ENCODE measurements at regions not wholly inside any gene's neighbourhood (a gene's known extent, or its start where the extent isn't known, plus 50 kb on each side); places are given as distances from the start of the nearest gene placed in this dataset.

DNA sequence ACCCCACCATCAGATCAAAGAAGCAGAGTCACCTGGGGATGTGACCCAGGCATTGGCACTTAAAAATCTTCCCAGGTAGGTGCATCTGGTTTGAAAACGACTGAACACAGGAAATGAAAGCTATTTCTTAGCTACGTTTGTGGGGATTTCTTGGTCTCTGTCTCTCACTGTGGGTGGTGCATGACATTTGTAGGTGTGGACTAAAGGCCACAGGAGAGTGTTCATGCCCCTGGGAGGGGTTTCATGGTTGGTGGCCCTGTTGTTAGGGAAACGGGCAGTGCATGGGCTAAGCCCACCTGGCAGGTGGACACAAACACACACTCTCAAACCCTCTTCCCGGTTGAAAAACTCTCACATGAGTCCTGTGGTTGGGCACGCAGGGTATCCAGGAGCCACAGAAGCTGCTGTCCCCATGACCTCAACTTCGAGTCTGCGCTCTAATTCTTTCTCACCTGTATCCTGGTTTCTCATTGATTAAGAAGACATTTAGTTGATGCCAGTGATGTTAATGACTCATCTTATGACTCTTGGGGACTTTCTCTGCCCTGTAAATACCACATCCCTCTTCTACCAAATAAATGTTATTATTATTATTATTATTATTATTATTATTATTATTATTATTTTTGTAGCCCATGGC, 119.4 kb downstream of the MRPS6 start:
- H3K27me3 Mint-ChIP-seq (ENCODE audit: insufficient read depth), result no peaks in the 10 kb centered on the region
- intact Hi-C loops (cut with micrococcal nuclease), result loop anchor here (2.0 to 10.0 kb wide), 2 partner anchors 216 to 548 kb away; partner anchors contain the start of genes CRYZL1 and ITSN1
- peaks cover 17% of the 10 kb centered on the region for H3K36me3 Mint-ChIP-seq (ENCODE audit: low read depth)
- H3K4me1 Mint-ChIP-seq (ENCODE audit: low read depth), result peaks cover 62% of the 10 kb centered on the region
- peak overlapping the region; percentile 95 for H3K27ac Mint-ChIP-seq
- DNase-seq (ENCODE audit: low spot score), result peak; percentile 34
- peaks cover 29% of the 10 kb centered on the region for H3K9me3 Mint-ChIP-seq
- H3K4me3 Mint-ChIP-seq, result peak overlapping the region; percentile 66

DNA sequence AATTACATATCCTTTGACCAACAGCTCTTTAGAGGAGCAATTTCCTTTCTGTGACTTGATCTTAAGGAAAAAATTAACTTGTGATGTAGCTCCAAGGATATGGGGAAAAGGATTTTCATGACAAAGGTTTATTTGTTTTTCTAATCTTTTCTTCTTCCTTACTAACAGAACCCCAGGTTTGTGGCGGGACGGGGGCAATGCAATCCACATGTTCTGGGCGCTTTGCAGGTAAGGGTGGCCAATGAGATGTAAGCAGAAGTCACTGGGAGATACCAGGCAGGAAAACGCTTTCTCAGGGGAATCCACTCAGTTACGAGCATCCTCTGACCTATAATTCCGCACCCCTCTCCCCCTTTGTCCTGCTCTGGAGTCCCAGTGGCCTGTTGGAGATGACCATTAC, 122.0 kb downstream of the MRPS6 start:
- intact Hi-C loops (cut with micrococcal nuclease), result loop anchor here (10.0 kb wide), 1 partner anchor 551 kb away; the partner anchor contains the start of genes CRYZL1 and ITSN1
- no peak for DNase-seq (ENCODE audit: low spot score)
- Mint-ChIP-seq H3K4me3 (no peak overlapping the region), H3K27ac (no peak overlapping the region), H3K27me3 (ENCODE audit: insufficient read depth) (no peaks in the 10 kb centered on the region), H3K36me3 (ENCODE audit: low read depth) (peaks cover 12% of the 10 kb centered on the region), H3K9me3 (peaks cover 13% of the 10 kb centered on the region), H3K4me1 (ENCODE audit: low read depth) (peaks cover 70% of the 10 kb centered on the region)

DNA sequence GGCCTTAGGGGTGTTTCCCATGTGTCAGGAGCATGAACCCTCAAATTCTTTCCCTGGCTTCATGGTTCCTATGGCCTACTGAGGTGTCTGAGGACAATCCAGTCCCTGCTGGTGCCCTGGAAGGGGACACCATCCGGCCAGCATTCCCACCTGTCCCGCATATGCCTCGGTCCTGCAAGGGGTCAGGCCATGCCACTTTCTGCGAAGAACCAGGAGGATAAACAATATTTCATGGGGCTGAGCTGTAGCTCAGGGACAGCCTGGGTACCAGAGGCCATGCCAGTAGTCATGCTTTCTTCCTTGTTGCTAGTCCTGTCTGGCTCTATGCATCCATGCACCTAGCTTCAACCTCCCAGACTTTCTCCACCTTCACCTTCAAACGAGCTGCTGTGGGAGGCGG, 123.6 kb downstream of the MRPS6 start:
- Mint-ChIP-seq H3K4me1 (ENCODE audit: low read depth) (peaks cover 69% of the 10 kb centered on the region), H3K27ac (no peak overlapping the region), H3K9me3 (peaks cover 6% of the 10 kb centered on the region), H3K27me3 (ENCODE audit: insufficient read depth) (no peaks in the 10 kb centered on the region), H3K36me3 (ENCODE audit: low read depth) (peaks cover 10% of the 10 kb centered on the region), H3K4me3 (no peak overlapping the region)
- no peak for DNase-seq (ENCODE audit: low spot score)
- intact Hi-C loops (cut with micrococcal nuclease), result loop anchor here (10.0 kb wide), 1 partner anchor 552 kb away; the partner anchor contains the start of genes CRYZL1 and ITSN1

DNA sequence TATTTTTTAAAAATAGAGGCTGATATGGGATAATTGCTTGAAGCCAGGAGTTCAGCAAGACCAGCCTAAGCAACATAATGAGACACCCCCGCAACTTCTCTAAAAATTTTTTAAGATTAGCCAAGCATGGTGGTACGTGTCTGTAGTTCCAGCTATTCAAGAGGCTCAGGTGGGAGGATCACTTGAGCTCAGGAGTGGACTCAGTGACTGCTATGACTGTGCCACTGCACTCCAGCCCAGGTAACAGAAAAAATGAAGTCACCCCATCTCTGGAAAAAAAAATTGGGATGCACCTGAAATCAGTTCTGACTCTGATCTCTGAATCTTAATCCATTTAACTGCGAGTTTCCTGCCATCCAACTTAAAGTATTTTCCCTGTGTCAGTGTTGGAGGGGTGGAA, 124.2 kb downstream of the MRPS6 start:
- Mint-ChIP-seq H3K4me1 (ENCODE audit: low read depth) (peaks cover 72% of the 10 kb centered on the region), H3K4me3 (no peak overlapping the region), H3K27me3 (ENCODE audit: insufficient read depth) (no peaks in the 10 kb centered on the region), H3K36me3 (ENCODE audit: low read depth) (peaks cover 10% of the 10 kb centered on the region), H3K9me3 (peaks cover 6% of the 10 kb centered on the region), H3K27ac (peak overlapping the region; percentile 97)
- intact Hi-C loops (cut with micrococcal nuclease), result loop anchor here (10.0 kb wide), 1 partner anchor 553 kb away; the partner anchor contains the start of genes CRYZL1 and ITSN1
- DNase-seq (ENCODE audit: low spot score), result no peak

DNA sequence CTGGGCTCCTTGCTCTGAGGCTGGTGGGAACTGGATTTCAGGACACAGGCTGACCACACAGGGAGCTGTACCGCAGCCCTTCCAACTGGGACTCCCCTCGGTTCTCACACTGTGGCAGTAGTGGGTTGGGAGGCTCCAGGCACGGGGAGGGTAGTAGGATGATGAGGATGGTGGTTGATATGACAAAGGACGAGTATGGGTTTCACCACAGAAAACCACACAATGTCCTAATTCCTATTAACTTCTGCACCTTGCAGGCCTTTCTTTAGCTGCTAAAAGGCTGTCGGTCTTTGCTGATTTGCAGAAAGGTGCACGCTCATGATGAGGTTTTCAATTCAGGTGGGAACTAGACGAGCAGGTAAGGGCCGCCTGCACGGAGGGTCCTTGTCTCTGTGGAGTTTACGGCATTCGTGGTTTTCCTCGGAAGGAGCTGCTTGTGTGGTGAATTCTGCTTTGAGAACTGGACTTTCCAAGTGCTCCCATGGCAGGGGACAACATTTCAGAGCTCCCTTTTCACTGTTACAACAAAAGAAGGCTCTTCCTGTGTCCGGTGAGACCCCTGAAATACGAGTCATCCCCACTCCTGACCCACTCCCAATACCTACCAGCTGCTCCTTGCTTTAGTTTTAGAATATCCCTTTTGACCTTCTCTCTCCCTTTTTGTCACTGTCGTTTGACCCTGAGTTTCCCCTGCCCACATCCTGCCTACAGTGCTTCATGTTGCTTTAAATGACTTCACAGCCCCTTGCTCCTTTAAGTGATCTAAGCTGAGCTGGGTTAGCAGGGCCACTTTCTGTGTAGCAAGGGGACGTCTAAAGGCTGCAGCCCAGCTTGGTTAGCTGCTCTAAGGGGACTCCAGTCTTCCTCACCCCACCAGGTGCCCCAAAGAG, 125.1 kb downstream of the MRPS6 start:
- H3K36me3 Mint-ChIP-seq (ENCODE audit: low read depth), result peaks cover 7% of the 10 kb centered on the region
- peaks cover 5% of the 10 kb centered on the region for H3K9me3 Mint-ChIP-seq
- intact Hi-C loops (cut with micrococcal nuclease), result loop anchor here (1.0 to 10.0 kb wide), 5 partner anchors 44 to 554 kb away; partner anchors contain the start of genes CRYZL1 and ITSN1
- peak; percentile 53 for DNase-seq (ENCODE audit: low spot score)
- H3K27me3 Mint-ChIP-seq (ENCODE audit: insufficient read depth), result no peaks in the 10 kb centered on the region
- H3K4me1 Mint-ChIP-seq (ENCODE audit: low read depth), result peaks cover 71% of the 10 kb centered on the region
- H3K4me3 Mint-ChIP-seq, result peak overlapping the region; percentile 45
- H3K27ac Mint-ChIP-seq, result peak overlapping the region; percentile 97

DNA sequence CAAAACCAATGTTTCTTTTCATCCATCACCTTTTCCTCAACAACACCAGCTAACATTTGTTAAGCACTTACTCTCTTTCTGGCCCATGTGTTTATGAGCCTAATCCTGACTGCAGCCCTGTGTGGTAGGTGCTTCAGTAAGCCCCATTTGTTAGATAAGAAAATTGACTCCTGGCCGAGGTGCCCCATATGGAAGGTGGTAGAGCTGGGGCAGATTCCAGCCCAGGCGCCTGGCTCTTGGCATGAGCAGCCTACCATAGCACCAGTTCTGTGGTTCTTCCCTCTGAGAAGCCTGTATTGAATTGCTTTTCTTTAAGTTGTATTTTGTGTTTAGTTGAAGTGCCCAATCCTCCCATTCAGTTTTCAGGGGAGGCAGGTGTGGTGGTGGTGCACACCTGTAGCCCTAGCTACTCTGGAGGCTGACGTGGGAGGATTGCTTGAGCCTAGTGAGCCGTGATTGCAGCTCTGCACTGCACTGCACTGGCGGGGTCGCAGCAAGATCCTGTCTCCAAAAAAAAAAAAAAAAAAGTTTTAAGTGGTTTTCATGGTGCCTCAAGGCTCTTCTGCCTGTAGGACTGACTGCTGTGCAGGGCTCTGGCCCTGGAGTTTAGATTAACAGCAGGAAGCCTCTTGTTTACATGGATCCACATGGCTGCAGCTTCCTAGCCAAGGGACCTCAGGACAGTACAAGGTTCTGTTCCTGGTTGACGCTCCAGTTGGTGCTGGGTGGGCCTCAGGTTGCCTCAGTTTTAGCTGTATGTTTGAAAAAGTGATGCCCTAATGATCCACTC, 125.9 kb downstream of the MRPS6 start:
- peak overlapping the region; percentile 45 for H3K4me3 Mint-ChIP-seq
- no peak for DNase-seq (ENCODE audit: low spot score)
- H3K9me3 Mint-ChIP-seq, result no peaks in the 10 kb centered on the region
- H3K27ac Mint-ChIP-seq, result peak overlapping the region; percentile 97
- peaks cover 73% of the 10 kb centered on the region for H3K4me1 Mint-ChIP-seq (ENCODE audit: low read depth)
- no peaks in the 10 kb centered on the region for H3K27me3 Mint-ChIP-seq (ENCODE audit: insufficient read depth)
- intact Hi-C loops (cut with micrococcal nuclease), result loop anchor here (2.0 to 10.0 kb wide), 4 partner anchors 45 to 555 kb away; partner anchors contain the start of genes CRYZL1 and ITSN1
- peaks cover 5% of the 10 kb centered on the region for H3K36me3 Mint-ChIP-seq (ENCODE audit: low read depth)

DNA sequence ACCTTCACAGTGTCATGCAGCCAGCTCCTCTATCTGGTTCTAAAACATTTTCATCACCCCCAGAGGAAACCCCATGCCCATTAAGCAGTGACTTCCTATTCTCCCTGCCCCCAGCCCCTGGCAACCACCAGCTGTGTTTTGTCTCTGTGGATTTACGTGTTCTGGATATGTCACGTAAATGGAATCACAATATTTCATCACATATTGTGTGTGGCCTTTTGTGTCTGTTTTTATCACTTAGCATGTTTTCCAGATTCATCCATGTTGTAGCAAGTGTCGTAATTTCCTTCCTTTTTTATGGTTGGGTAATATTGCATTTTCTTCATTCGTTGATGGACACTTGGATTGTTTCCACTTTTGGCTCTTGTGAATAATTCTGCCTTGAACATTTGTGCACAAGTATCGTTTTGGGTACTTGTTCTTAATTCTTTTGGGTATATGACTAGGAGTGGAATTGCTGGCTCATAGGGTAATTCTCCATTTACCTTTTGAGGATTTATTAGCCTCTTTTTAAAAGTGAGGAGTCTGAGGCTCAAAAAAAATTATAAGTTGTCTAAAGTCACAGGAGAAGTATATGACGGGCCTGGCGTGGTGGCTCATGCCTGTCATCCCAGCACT, 127.0 kb downstream of the MRPS6 start:
- Mint-ChIP-seq H3K4me3 (peak overlapping the region; percentile 77), H3K27ac (peak overlapping the region; percentile 84), H3K9me3 (no peaks in the 10 kb centered on the region), H3K27me3 (ENCODE audit: insufficient read depth) (no peaks in the 10 kb centered on the region), H3K36me3 (ENCODE audit: low read depth) (peaks cover 5% of the 10 kb centered on the region), H3K4me1 (ENCODE audit: low read depth) (peaks cover 68% of the 10 kb centered on the region)
- intact Hi-C loops (cut with micrococcal nuclease), result loop anchor here (5.0 kb wide), 1 partner anchor 147 kb away; no protein-coding TSS in a partner anchor
- no peak for DNase-seq (ENCODE audit: low spot score)

DNA sequence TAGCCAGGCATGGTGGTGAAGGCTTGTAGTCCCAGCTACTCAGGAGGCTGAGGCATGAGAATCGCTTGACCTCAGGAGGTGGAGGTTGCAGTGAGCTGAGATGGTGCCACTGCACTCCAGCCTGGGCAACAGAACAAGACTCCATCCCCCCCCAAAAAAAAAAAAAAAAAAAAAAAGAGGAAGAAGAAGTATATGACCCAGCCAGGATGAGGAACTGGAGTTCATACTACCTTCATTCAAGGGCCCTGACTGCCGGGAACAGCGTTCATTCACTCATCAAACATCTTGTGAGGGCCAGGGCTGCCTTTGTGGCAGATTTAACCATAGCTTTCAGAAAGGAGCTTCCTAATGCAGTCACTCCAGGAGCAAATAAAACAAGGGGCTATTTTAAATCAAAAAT, 127.6 kb downstream of the MRPS6 start:
- Mint-ChIP-seq H3K27me3 (ENCODE audit: insufficient read depth) (no peaks in the 10 kb centered on the region), H3K27ac (peak overlapping the region; percentile 84), H3K4me3 (peak overlapping the region; percentile 77), H3K36me3 (ENCODE audit: low read depth) (peaks cover 5% of the 10 kb centered on the region), H3K4me1 (ENCODE audit: low read depth) (peaks cover 73% of the 10 kb centered on the region), H3K9me3 (no peaks in the 10 kb centered on the region)
- intact Hi-C loops (cut with micrococcal nuclease), result loop anchor here (5.0 kb wide), 1 partner anchor 146 kb away; no protein-coding TSS in a partner anchor
- no peak for DNase-seq (ENCODE audit: low spot score)

DNA sequence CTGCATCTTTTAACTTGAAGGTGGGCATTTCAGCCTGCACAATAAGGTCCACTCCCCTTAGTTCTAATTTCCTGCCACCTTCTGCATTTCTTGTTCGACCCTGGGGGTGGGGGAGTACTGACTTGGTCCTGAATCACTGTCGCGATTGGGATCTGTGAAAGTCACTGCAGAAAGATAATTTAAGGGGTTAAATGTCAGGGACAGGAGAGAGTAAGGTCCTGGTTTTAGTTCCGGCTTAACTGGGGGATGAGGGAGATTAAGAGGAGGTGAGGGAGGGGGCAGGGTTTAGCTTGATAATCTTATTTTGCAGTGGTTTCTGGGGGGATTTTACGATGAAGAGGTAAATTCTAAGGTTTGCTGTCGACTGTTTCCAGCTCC, 128.1 kb downstream of the MRPS6 start:
- peaks cover 5% of the 10 kb centered on the region for H3K36me3 Mint-ChIP-seq (ENCODE audit: low read depth)
- peak overlapping the region; percentile 84 for H3K27ac Mint-ChIP-seq
- H3K27me3 Mint-ChIP-seq (ENCODE audit: insufficient read depth), result no peaks in the 10 kb centered on the region
- DNase-seq (ENCODE audit: low spot score), result no peak
- no peaks in the 10 kb centered on the region for H3K9me3 Mint-ChIP-seq
- H3K4me3 Mint-ChIP-seq, result peak overlapping the region; percentile 77
- intact Hi-C loops (cut with micrococcal nuclease), result loop anchor here (5.0 kb wide), 1 partner anchor 146 kb away; no protein-coding TSS in a partner anchor
- H3K4me1 Mint-ChIP-seq (ENCODE audit: low read depth), result peaks cover 78% of the 10 kb centered on the region

DNA sequence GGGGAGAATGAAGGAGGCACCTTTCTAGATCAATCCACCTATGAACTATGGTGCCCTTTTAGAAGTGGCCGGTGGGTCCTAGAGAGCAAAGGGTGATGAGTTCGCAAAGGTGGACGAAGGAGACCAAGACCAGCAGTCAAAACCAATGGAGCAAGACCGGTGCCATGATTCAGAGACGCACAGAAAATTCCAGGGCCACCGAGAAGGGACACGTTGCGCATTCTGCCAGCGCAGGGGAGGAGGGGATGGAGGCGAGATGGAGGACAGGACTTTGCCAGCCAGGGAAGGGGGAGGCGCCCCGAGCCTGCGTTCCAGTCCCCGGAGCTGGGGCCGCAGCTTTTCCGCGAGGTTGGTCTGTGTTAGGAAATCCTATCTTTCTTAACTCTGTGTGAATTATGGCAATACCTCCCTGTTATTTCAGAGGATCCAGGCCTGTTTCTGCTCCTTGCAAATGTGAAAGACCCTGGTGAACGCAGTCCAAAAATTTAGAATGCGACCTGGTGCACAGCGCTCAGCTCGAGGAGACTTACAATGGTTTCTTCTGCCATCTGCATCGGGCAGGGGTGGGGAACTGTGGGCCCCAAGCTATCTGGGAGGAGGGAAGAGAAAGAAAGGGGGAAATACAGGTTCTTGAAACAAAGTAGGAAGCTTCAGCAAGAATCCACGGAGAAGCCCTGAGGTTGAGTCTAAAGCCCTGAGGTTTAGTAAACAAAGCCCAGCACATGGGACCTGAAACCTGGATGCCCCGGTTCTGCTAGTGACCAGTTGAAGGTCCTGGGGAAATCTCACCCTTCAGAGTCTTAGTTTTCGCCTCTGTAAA, 129.4 kb downstream of the MRPS6 start:
- DNase-seq (ENCODE audit: low spot score), result no peak
- intact Hi-C loops (cut with micrococcal nuclease), result loop anchor here (5.0 kb wide), 1 partner anchor 145 kb away; no protein-coding TSS in a partner anchor
- Mint-ChIP-seq H3K4me1 (ENCODE audit: low read depth) (peaks cover 71% of the 10 kb centered on the region), H3K9me3 (no peaks in the 10 kb centered on the region), H3K27ac (peak overlapping the region; percentile 48), H3K4me3 (no peak overlapping the region), H3K27me3 (ENCODE audit: insufficient read depth) (no peaks in the 10 kb centered on the region), H3K36me3 (ENCODE audit: low read depth) (peaks cover 5% of the 10 kb centered on the region)

DNA sequence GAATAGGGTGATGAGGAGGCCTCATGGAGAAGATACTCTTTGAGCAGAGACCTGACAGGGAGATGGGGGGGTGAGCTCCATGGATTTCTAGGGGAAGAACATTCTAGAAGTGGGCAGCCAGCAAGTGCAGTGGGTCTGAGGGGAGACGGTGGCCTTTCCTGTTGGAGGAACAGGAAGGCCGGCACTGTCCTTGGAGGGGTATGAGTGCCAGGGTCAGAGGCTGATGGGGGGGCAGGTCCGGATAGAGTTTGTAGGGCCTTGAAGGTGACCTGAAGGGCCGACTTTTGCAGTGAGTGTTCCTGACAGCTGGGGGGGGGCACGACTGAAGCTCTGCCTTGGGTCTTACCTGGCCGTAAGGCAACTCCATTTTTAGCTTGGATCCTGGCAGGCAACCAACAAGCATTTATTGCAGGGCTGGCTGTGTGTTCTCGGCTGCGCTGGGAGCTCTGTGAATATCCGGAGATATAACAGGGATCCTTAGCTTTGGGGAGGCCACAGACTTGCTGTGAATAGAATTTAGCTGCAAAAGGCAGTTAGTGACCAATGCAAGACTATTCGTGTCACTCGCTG, 130.6 kb downstream of the MRPS6 start:
- Mint-ChIP-seq H3K4me1 (ENCODE audit: low read depth) (peaks cover 60% of the 10 kb centered on the region), H3K27me3 (ENCODE audit: insufficient read depth) (peaks cover under 1% of the 10 kb centered on the region), H3K27ac (no peak overlapping the region), H3K9me3 (peaks cover 2% of the 10 kb centered on the region), H3K36me3 (ENCODE audit: low read depth) (peaks cover 6% of the 10 kb centered on the region), H3K4me3 (no peak overlapping the region)
- DNase-seq (ENCODE audit: low spot score), result no peak
- intact Hi-C loops (cut with micrococcal nuclease), result loop anchor here (5.0 kb wide), 1 partner anchor 143 kb away; no protein-coding TSS in a partner anchor

Data from activated T-helper 1 cell treated with anti-CD3 and anti-CD28 coated beads, Interleukin-12 subunit alpha, Interleukin-12 subunit beta, Interleukin-2, Interleukin-4 antibody, amounts not matched to agents 30 ng/mL and 10 ng/mL and 1 ng/mL, durations not matched to agents 14 hours and 24 hours and 36 hours (primary cell).